ENCODE measurements at regions not wholly inside any gene's neighbourhood (a gene's known extent, or its start where the extent isn't known, plus 50 kb on each side); places are given as distances from the start of the nearest gene placed in this dataset.
"Not testable (repeated sequence)": the region's sequence is repeated elsewhere in the genome, so short reads cannot be mapped to it uniquely, and the experiment has no call there.

GRCh38 chr12:46990211-46990610 is 89.2 kb upstream of the PCED1B start (continued):
- TF ChIP-seq ZNF609 (CRISPR knock-in tag; IDR thresholded peaks at IDR 0.05; ENCODE audit: borderline replicate concordance) (no peak), TAF7 (tag; IDR thresholded peaks at IDR 0.05) (no peak), SUPT5H (IDR thresholded peaks at IDR 0.05) (no peak), SETDB1 (IDR thresholded peaks at IDR 0.05; ENCODE audit: low read length) (no peak), ZNF23 (CRISPR knock-in tag; IDR thresholded peaks at IDR 0.05) (no peak), PTBP1 (IDR thresholded peaks at IDR 0.05; ENCODE audit: low read depth, low read length) (no peak), CREBBP (IDR thresholded peaks at IDR 0.05; ENCODE audit: low read depth, low read length) (no peak)

- 8% methylated on average over 2 of the region's 6 CpGs for WGBS (ENCODE audit: insufficient coverage, low coverage, missing lambda C conversion rate)
Observed at GRCh38 chr12:46992051-46992450, 87.4 kb upstream of the PCED1B start.

More at GRCh38 chr12:46992051-46992450, 87.4 kb upstream of the PCED1B start:
- H2AFZ ChIP-seq (ENCODE audit: low read depth, low read length); CTCF ChIA-PET (ENCODE audit: low intra/inter-chr PET ratio); H3K27me3 ChIP-seq (ENCODE audit: control insufficient read depth in 2 of 2, insufficient read depth in 2 of 2, low read length in 2 of 2); DNase-seq (ENCODE audit: extremely low read depth in 1 of 4, low spot score in 3 of 4); ATAC-seq; H3K9me3 ChIP-seq (replicated peaks; ENCODE audit: control insufficient read depth, insufficient read depth, low read depth, low read length); intact Hi-C loops (cut with micrococcal nuclease); H3K4me2 ChIP-seq (ENCODE audit: insufficient read depth, low read length); H3K79me2 ChIP-seq (ENCODE audit: control insufficient read depth, insufficient read depth, low read length); H3K9me1 ChIP-seq (ENCODE audit: control insufficient read depth, insufficient read depth, low read length); H3K36me3 ChIP-seq (ENCODE audit: control insufficient read depth, insufficient read depth, low read length); in situ Hi-C loops (cut with MboI); BruUV-seq (replicated peaks); H3K27ac ChIP-seq (ENCODE audit: extremely low read depth, low read depth, low read length); H3K9ac ChIP-seq (ENCODE audit: insufficient read depth in 1 of 2, low read depth in 2 of 2, low read length in 2 of 2); H3K4me1 ChIP-seq (replicated peaks in 1 of 2; ENCODE audit: control insufficient read depth in 2 of 2, insufficient read depth in 2 of 2, low read length in 2 of 2); H3K4me3 ChIP-seq; H4K20me1 ChIP-seq (replicated peaks; ENCODE audit: control insufficient read depth, insufficient read depth, low read length); FAIRE-seq: not testable (repeated sequence)
- POLR2A ChIA-PET, result interaction anchor here (1.0 kb wide), 1 partner anchor 16 kb away, joined by 3 read pairs; no protein-coding TSS in a partner anchor
- TF ChIP-seq ZBTB11 (CRISPR knock-in tag; IDR thresholded peaks at IDR 0.05), result peak in 1 of 3 experiments; percentile 49; a peak in 1 of 6 replicates

All from K562 (cell line).